ENCODE measurements at regions not wholly inside any gene's neighbourhood (a gene's known extent, or its start where the extent isn't known, plus 50 kb on each side); places are given as distances from the start of the nearest gene placed in this dataset.

DNA sequence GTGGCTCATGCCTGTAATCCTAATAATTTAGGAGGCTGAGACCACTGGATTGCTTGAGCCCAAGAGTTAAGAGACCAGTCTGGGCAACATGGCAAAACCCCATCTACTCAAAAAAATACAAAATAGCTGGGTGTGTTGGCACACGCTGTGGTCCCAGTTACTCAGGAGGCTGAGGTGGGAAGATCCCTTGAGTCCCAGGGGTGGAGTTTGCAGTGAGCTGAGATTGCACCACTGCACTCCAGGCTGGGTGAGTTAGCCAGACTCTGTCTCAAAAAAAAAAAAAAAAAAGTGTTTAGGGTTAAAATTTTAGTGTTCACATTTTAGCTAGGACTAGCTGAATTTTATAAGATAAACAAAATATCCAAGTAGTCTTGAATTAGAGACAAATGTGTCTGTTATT, 1340.1 kb upstream of the EPHA6 start:
- CTCF ChIA-PET = no interaction called here
- intact Hi-C loops (cut with micrococcal nuclease) = no loop called here
- no peak overlapping the region for H2AFZ ChIP-seq (ENCODE audit: low read length)

DNA sequence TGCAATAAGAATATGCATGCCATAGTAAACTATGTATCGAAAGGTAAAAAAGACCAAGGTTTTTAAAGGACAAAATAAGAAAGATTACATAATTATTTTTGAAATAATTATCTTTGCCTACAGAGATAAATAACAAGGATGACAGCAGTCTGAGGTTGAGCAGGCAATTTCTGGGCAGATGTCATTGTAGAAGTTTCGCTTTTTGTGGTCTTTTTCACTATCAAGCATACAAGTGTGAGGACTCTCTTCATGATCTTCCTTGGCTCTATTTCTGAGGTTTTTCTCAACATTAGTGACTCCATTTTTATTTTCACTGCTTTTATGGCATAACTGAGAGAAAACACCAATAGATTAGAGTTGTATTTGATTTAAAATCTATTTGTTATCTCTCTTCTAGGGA, 1337.9 kb upstream of the EPHA6 start:
- Histone ChIP-seq H3K79me2 (ENCODE audit: low read length) (no peaks in the 10 kb centered on the region), H3K9me2 (replicated peaks; ENCODE audit: low read length) (no peaks in the 10 kb centered on the region), H4K20me1 (ENCODE audit: low read length) (no peaks in the 10 kb centered on the region), H2AFZ (ENCODE audit: low read length) (no peak overlapping the region), H3K9me3 (ENCODE audit: low read length) (no peaks in the 10 kb centered on the region), H3K4me2 (ENCODE audit: low read length) (no peak overlapping the region), H3K36me3 (ENCODE audit: low read depth, low read length) (no peaks in the 10 kb centered on the region), H3K27me3 (ENCODE audit: low read length) (no peaks in the 10 kb centered on the region), H3K4me1 (ENCODE audit: insufficient read depth, low read length) (no peaks in the 10 kb centered on the region), H3K4me3 (ENCODE audit: low read length) (no peak overlapping the region), H3F3A (ENCODE audit: low read length, unreplicated experiment) (no peaks in the 10 kb centered on the region), H3K9ac (ENCODE audit: low read length) (no peak overlapping the region), H3K27ac (ENCODE audit: low read length) (no peak overlapping the region)
- BruUV-seq (replicated peaks) = no TSS peak
- ChIA-PET POLR2A (ENCODE audit: unreplicated experiment) (no interaction called here), CTCF (no interaction called here)
- no peak for ATAC-seq
- TF ChIP-seq, protein P1, sequence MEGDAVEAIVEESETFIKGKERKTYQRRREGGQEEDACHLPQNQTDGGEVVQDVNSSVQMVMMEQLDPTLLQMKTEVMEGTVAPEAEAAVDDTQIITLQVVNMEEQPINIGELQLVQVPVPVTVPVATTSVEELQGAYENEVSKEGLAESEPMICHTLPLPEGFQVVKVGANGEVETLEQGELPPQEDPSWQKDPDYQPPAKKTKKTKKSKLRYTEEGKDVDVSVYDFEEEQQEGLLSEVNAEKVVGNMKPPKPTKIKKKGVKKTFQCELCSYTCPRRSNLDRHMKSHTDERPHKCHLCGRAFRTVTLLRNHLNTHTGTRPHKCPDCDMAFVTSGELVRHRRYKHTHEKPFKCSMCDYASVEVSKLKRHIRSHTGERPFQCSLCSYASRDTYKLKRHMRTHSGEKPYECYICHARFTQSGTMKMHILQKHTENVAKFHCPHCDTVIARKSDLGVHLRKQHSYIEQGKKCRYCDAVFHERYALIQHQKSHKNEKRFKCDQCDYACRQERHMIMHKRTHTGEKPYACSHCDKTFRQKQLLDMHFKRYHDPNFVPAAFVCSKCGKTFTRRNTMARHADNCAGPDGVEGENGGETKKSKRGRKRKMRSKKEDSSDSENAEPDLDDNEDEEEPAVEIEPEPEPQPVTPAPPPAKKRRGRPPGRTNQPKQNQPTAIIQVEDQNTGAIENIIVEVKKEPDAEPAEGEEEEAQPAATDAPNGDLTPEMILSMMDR (conservative IDR thresholded peaks at IDR 0.05; ENCODE audit: low read depth, low read length) = no peak
- no peak for TF ChIP-seq EZH2 (IDR thresholded peaks at IDR 0.05; ENCODE audit: low read length, unreplicated experiment)
- no peak for TF ChIP-seq EZH2phosphoT487 (IDR thresholded peaks at IDR 0.05; ENCODE audit: borderline replicate concordance, low read length)
- no peak for DNase-seq
- intact Hi-C loops (cut with micrococcal nuclease) = no loop called here

More for the DNA sequence above, 1340.1 kb upstream of the EPHA6 start:
- DNase-seq = no peak
- Histone ChIP-seq H3K4me1 (ENCODE audit: insufficient read depth, low read length) (no peaks in the 10 kb centered on the region), H3K27me3 (ENCODE audit: low read length) (no peaks in the 10 kb centered on the region), H4K20me1 (ENCODE audit: low read length) (no peaks in the 10 kb centered on the region), H3K4me2 (ENCODE audit: low read length) (no peak overlapping the region), H3K9me3 (ENCODE audit: low read length) (no peaks in the 10 kb centered on the region), H3K79me2 (ENCODE audit: low read length) (no peaks in the 10 kb centered on the region), H3K36me3 (ENCODE audit: low read depth, low read length) (no peaks in the 10 kb centered on the region), H3K9ac (ENCODE audit: low read length) (no peak overlapping the region), H3K9me2 (replicated peaks; ENCODE audit: low read length) (no peaks in the 10 kb centered on the region), H3K27ac (ENCODE audit: low read length) (no peak overlapping the region), H3F3A (ENCODE audit: low read length, unreplicated experiment) (no peaks in the 10 kb centered on the region), H3K4me3 (ENCODE audit: low read length) (no peak overlapping the region)
- POLR2A ChIA-PET (ENCODE audit: unreplicated experiment) = no interaction called here
- ATAC-seq = no peak
- no TSS peak for BruUV-seq (replicated peaks)
- TF ChIP-seq EZH2phosphoT487 (IDR thresholded peaks at IDR 0.05; ENCODE audit: borderline replicate concordance, low read length) (no peak), EZH2 (IDR thresholded peaks at IDR 0.05; ENCODE audit: low read length, unreplicated experiment) (no peak)
- TF ChIP-seq, protein P1 (conservative IDR thresholded peaks at IDR 0.05; ENCODE audit: low read depth, low read length) = no peak

DNA sequence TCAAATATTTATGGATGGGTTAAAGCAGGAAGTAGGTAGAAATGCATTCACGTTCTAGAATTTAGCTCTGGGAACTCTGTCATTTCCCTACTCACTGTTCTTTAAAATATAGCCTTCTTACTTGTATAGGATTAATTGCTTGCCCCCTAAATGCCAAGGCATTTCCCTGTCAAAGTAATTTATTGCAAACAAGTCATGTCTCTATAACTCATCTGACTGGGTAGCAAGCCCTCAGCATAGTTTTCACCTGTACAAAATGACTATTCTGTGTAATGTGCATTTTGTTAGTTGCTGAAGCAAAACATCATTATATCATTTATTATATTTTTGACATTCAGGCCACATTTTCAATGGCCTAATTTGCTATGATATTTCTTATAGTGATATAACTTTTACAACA, 1308.2 kb upstream of the EPHA6 start:
- no peaks in the 10 kb centered on the region for H3K9me2 ChIP-seq (replicated peaks; ENCODE audit: low read length)
- no peak overlapping the region for H3K4me3 ChIP-seq (ENCODE audit: low read length)
- ATAC-seq (no peak), DNase-seq (no peak)
- TF ChIP-seq, protein P1 (conservative IDR thresholded peaks at IDR 0.05; ENCODE audit: low read depth, low read length) = no peak
- TF ChIP-seq EZH2 (IDR thresholded peaks at IDR 0.05; ENCODE audit: low read length, unreplicated experiment) = no peak
- TF ChIP-seq EZH2phosphoT487 (IDR thresholded peaks at IDR 0.05; ENCODE audit: borderline replicate concordance, low read length) = no peak
- H3K27me3 ChIP-seq (ENCODE audit: low read length) = no peaks in the 10 kb centered on the region
- H3K9me3 ChIP-seq (ENCODE audit: low read length) = no peaks in the 10 kb centered on the region
- ChIA-PET CTCF (no interaction called here), POLR2A (ENCODE audit: unreplicated experiment) (no interaction called here)
- no TSS peak for BruUV-seq (replicated peaks)
- no peak overlapping the region for H2AFZ ChIP-seq (ENCODE audit: low read length)
- H4K20me1 ChIP-seq (ENCODE audit: low read length) = no peaks in the 10 kb centered on the region
- H3K4me2 ChIP-seq (ENCODE audit: low read length) = no peak overlapping the region
- no peaks in the 10 kb centered on the region for H3K79me2 ChIP-seq (ENCODE audit: low read length)
- no peaks in the 10 kb centered on the region for H3K36me3 ChIP-seq (ENCODE audit: low read depth, low read length)
- intact Hi-C loops (cut with micrococcal nuclease) = no loop called here
- no peak overlapping the region for H3K27ac ChIP-seq (ENCODE audit: low read length)
- H3K4me1 ChIP-seq (ENCODE audit: insufficient read depth, low read length) = no peaks in the 10 kb centered on the region
- H3K9ac ChIP-seq (ENCODE audit: low read length) = no peak overlapping the region
- no peaks in the 10 kb centered on the region for H3F3A ChIP-seq (ENCODE audit: low read length, unreplicated experiment)

Data from PC-3 (cell line).